VCaP (cell line): ENCODE measurements at regions not wholly inside any gene's neighbourhood (a gene's known extent, or its start where the extent isn't known, plus 50 kb on each side); places are given as distances from the start of the nearest gene placed in this dataset.
A peak's percentile ranks its signal among the peaks of the same experiment; 100 is the strongest.
"Not testable (repeated sequence)": the region's sequence is repeated elsewhere in the genome, so short reads cannot be mapped to it uniquely, and the experiment has no call there.

Experiments
- H3K27ac ChIP-seq: fragments of 450-650 bp; 2 replicates; pipeline ENCODE4 v1.5.1; 2017
- TF ChIP-seq, protein P1 (sequence below): fragments of 450-650 bp; conservative IDR thresholded peaks from 2 replicates; pipeline ENCODE4 v1.5.1; 2017; ENCODE audit warnings: mild to moderate bottlenecking, moderate library complexity

DNA sequence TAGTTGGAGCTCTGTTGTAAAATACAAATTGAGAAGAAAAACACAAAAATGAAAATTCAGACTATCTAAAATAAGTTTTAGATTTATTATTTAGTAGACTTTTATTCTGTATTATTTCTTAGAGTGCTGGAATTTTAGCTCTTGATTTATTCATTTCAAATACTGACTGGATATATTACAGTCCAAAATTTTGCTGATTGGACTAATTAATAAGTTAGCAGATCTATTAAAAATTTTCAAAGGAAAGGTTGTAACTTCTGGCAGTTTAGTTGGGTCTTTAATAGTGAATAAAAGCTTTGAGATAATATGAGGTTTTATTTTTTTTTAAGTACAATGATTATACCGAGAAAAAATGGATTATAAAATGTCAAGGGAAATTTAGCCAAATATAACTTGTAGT is 1224.9 kb upstream of the SPRY2 start:
- TF ChIP-seq, protein P1, sequence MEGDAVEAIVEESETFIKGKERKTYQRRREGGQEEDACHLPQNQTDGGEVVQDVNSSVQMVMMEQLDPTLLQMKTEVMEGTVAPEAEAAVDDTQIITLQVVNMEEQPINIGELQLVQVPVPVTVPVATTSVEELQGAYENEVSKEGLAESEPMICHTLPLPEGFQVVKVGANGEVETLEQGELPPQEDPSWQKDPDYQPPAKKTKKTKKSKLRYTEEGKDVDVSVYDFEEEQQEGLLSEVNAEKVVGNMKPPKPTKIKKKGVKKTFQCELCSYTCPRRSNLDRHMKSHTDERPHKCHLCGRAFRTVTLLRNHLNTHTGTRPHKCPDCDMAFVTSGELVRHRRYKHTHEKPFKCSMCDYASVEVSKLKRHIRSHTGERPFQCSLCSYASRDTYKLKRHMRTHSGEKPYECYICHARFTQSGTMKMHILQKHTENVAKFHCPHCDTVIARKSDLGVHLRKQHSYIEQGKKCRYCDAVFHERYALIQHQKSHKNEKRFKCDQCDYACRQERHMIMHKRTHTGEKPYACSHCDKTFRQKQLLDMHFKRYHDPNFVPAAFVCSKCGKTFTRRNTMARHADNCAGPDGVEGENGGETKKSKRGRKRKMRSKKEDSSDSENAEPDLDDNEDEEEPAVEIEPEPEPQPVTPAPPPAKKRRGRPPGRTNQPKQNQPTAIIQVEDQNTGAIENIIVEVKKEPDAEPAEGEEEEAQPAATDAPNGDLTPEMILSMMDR, result no peak

GRCh38 chr13:81563091-81563490 is 1222.2 kb upstream of the SPRY2 start:
- H3K27ac ChIP-seq, result no peak overlapping the region
- TF ChIP-seq, protein P1, result no peak

More for the DNA sequence above, 1224.9 kb upstream of the SPRY2 start:
- H3K27ac ChIP-seq, result no peak overlapping the region

DNA sequence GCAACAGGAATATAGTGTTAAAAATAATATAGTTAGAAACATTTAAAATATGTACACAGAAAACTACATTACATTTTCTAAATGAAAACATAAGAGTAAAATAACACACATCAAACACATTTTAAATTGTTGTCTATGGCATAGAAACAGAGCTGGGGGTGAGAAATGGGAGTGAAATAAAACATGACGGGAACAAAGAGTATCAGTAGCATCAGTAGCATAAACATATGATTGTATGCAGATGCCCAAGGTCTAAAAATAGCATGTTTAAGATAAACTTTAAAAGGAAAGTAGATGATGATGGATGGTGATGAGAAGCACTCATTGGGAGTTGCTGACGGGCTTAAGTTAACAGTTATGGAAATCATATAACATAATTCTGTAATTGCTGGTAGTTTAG is 1221.7 kb upstream of the SPRY2 start:
- TF ChIP-seq, protein P1, result no peak
- no peak overlapping the region for H3K27ac ChIP-seq

GRCh38 chr13:81551036-81551435 is 1210.1 kb upstream of the SPRY2 start:
- H3K27ac ChIP-seq, result no peak overlapping the region
- TF ChIP-seq, protein P1, result no peak

- H3K27ac ChIP-seq, result not testable (repeated sequence)
Measured at GRCh38 chr13:81546294-81546693, 1205.4 kb upstream of the SPRY2 start.

- TF ChIP-seq, protein P1, result peak; percentile 50
- no peak overlapping the region for H3K27ac ChIP-seq
Measured at GRCh38 chr13:81540777-81541176, 1199.9 kb upstream of the SPRY2 start.

DNA sequence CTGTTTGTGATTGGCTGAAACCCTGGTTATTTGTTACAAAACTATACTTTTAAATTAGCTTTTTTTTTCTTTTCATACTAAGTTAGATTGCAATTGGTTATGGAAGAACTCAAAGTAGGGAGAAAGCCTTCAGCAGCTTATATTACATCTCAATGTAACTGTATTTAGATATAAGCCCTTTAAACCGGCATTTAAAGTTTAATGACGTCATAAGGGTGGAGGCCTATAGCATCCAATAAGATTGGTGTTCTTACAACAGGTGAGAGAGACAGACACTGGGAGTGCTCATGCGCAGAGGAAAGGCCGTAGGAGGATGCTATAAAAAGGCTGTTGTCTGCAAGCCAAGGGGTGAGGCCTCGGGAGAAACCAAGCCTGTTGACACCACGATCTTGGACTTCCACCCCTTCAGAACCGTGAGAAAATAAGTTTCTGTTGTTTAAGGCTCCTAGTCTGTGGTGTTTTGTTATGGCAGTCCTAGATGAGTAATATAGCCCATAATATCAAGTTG is 1198.8 kb upstream of the SPRY2 start:
- no peak overlapping the region for H3K27ac ChIP-seq
- TF ChIP-seq, protein P1, result no peak

DNA sequence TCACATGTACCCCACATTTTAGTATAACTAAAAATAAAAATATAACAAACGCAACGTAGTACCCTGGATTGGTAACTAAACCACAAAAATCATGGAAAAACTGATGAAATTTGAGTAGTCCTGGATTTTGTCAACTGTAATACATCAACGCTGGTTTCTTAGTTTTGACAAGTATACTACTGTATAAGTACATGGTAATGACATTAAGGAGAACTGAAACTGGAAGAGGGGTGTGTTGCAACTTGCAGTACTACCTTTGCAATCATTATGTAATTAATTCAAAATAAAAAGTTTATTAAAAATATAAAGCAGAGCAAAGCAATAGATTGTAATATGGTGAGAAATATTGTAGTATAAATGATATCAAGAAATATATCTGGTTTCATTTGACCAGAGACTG is 1158.0 kb upstream of the SPRY2 start:
- H3K27ac ChIP-seq, result no peak overlapping the region
- TF ChIP-seq, protein P1, result no peak
